ENCODE measurements at regions not wholly inside any gene's neighbourhood (a gene's known extent, or its start where the extent isn't known, plus 50 kb on each side); places are given as distances from the start of the nearest gene placed in this dataset.

DNA sequence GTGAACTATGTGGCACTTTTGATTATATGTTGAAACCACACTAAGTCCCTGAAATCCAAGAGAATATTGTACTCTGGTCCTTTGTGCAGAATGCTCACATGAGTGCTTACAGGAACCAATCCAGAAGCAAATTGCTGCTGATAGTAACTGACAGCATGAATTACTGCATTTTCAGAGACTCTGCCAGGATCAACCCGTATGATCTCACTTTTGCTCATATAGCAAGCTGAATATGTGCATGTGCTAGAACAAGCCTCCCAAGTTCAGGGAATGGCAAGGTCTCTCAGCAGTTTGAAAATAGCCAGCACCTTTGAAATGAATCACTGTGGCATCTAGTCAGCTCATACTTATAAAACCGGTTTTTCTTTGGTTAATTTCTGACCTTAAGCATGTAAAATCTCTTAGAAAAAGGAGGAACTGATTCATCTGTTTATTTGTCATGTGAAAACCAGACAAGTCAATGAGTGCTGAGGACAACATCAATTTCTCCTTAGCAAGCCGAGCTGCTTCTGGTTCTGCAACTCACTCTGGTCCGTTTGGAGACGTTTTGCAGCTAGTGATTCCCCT lies 215.7 kb upstream of the ELL2 start:
- 82% methylated on average over 5 of the region's 5 CpGs; no CpG with 5 or more reads in 1 of the 2 experiments for WGBS, 2 experiments (ENCODE audit: extremely low coverage in 1 of 2, insufficient coverage in 1 of 2, insufficient read length in 1 of 2, insufficient replicate concordance in 2 of 2, low coverage in 1 of 2, low lambda C conversion rate in 2 of 2, missing lambda C conversion rate in 1 of 2)
- H2BK12ac ChIP-seq (ENCODE audit: low read depth, low read length): no peak overlapping the region
- CTCF ChIA-PET (ENCODE audit: partially characterized antibody): interaction anchor here (0.6 kb wide), 1 partner anchor 994 kb away, joined by 5 read pairs; no protein-coding TSS in a partner anchor
- no peak overlapping the region for H3K14ac ChIP-seq (ENCODE audit: insufficient read length)
- H2BK15ac ChIP-seq (ENCODE audit: low read length): no peak overlapping the region
- H3K23ac ChIP-seq (ENCODE audit: insufficient read length): no peak overlapping the region
- H3K4ac ChIP-seq (replicated peaks; ENCODE audit: insufficient read length, low read depth, low read length): no peak overlapping the region
- H3K36me3 ChIP-seq (ENCODE audit: control insufficient read depth in 2 of 4, insufficient read depth in 4 of 4, low read length in 3 of 4): no peaks in the 10 kb centered on the region
- H4K8ac ChIP-seq (ENCODE audit: extremely low read depth, insufficient read depth, low read length): no peak overlapping the region
- H3K4me2 ChIP-seq (ENCODE audit: insufficient read depth in 1 of 2, low read depth in 2 of 2, low read length in 2 of 2): no peak overlapping the region
- no peak overlapping the region for H2BK5ac ChIP-seq (ENCODE audit: low read depth, low read length)
- H3K18ac ChIP-seq (ENCODE audit: extremely low read depth, low read length): no peak overlapping the region
- H4K5ac ChIP-seq (ENCODE audit: insufficient read length, low read depth, low read length): no peak overlapping the region
- no peak overlapping the region for H3K4me3 ChIP-seq (ENCODE audit: extremely low read depth in 1 of 4, insufficient read depth in 2 of 4, low read depth in 3 of 4, low read length in 4 of 4)
- H4K20me1 ChIP-seq (replicated peaks in 1 of 2; ENCODE audit: control insufficient read depth in 1 of 2, insufficient read depth in 2 of 2, low read length in 2 of 2): no peaks in the 10 kb centered on the region
- FAIRE-seq (no peak), DNase-seq (ENCODE audit: low read depth in 1 of 2, low spot score in 2 of 2) (no peak)
- POLR2A ChIA-PET (ENCODE audit: partially characterized antibody): no interaction called here
- H2BK120ac ChIP-seq (replicated peaks; ENCODE audit: low read depth, low read length): no peak overlapping the region
- no peaks in the 10 kb centered on the region for H3K27me3 ChIP-seq (replicated peaks in 1 of 4; ENCODE audit: control insufficient read depth in 3 of 4, extremely low read depth in 1 of 4, insufficient read depth in 3 of 4, low read length in 3 of 4)
- no peak overlapping the region for H3K9ac ChIP-seq (replicated peaks in 1 of 4; ENCODE audit: extremely low read depth in 1 of 4, low read depth in 3 of 4, low read length in 3 of 4)
- H2AK5ac ChIP-seq (ENCODE audit: low read depth, low read length): no peak overlapping the region
- H3K79me1 ChIP-seq (ENCODE audit: low read depth, low read length): no peaks in the 10 kb centered on the region
- H3K56ac ChIP-seq (replicated peaks; ENCODE audit: insufficient read length, low read depth, low read length): no peak overlapping the region
- 0 out of 2 replicates have a peak overlapping the region, but pooled peaks have one; percentile 61 for H2AFZ ChIP-seq (ENCODE audit: low read length)
- no peak overlapping the region for H2BK20ac ChIP-seq (ENCODE audit: low read length)
- H3K27ac ChIP-seq (ENCODE audit: low read depth, low read length): no peak overlapping the region
- 0 out of 2 replicates have a peak, but pooled peaks cover 2% of the 10 kb centered on the region for H3K23me2 ChIP-seq (ENCODE audit: low read depth, low read length)
- H4K91ac ChIP-seq (replicated peaks; ENCODE audit: insufficient read length, low read length): no peak overlapping the region
- no peaks in the 10 kb centered on the region for H3K9me3 ChIP-seq (ENCODE audit: insufficient read depth in 2 of 2, low read depth in 1 of 2, low read length in 1 of 2)
- H3K79me2 ChIP-seq (ENCODE audit: control insufficient read depth in 1 of 2, insufficient read depth in 2 of 2, low read length in 2 of 2): no peaks in the 10 kb centered on the region
- no peaks in the 10 kb centered on the region for H3K4me1 ChIP-seq (replicated peaks in 1 of 4; ENCODE audit: control insufficient read depth in 3 of 4, insufficient read depth in 4 of 4, low read length in 3 of 4)
- TF ChIP-seq CBX8 (IDR thresholded peaks at IDR 0.05; ENCODE audit: borderline replicate concordance, low read depth, low read length) (no peak), TBP (IDR thresholded peaks at IDR 0.05; ENCODE audit: low read depth, low read length) (no peak), EZH2 (IDR thresholded peaks at IDR 0.05; ENCODE audit: low read depth, low read length, severe bottlenecking) (no peak), KDM1A (IDR thresholded peaks at IDR 0.05; ENCODE audit: borderline replicate concordance, low read length) (no peak), SIRT6 (IDR thresholded peaks at IDR 0.05; ENCODE audit: low read length) (no peak), NRF1 (IDR thresholded peaks at IDR 0.05; ENCODE audit: low read depth, low read length) (no peak), CTBP2 (IDR thresholded peaks at IDR 0.05; ENCODE audit: borderline replicate concordance, insufficient read depth, insufficient read length, low read length) (no peak), SRF (IDR thresholded peaks at IDR 0.05; ENCODE audit: low read depth, low read length) (no peak)
- TF ChIP-seq, protein P1, sequence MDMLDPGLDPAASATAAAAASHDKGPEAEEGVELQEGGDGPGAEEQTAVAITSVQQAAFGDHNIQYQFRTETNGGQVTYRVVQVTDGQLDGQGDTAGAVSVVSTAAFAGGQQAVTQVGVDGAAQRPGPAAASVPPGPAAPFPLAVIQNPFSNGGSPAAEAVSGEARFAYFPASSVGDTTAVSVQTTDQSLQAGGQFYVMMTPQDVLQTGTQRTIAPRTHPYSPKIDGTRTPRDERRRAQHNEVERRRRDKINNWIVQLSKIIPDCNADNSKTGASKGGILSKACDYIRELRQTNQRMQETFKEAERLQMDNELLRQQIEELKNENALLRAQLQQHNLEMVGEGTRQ (IDR thresholded peaks at IDR 0.05; ENCODE audit: low read length): no peak
- TF ChIP-seq, protein P2, sequence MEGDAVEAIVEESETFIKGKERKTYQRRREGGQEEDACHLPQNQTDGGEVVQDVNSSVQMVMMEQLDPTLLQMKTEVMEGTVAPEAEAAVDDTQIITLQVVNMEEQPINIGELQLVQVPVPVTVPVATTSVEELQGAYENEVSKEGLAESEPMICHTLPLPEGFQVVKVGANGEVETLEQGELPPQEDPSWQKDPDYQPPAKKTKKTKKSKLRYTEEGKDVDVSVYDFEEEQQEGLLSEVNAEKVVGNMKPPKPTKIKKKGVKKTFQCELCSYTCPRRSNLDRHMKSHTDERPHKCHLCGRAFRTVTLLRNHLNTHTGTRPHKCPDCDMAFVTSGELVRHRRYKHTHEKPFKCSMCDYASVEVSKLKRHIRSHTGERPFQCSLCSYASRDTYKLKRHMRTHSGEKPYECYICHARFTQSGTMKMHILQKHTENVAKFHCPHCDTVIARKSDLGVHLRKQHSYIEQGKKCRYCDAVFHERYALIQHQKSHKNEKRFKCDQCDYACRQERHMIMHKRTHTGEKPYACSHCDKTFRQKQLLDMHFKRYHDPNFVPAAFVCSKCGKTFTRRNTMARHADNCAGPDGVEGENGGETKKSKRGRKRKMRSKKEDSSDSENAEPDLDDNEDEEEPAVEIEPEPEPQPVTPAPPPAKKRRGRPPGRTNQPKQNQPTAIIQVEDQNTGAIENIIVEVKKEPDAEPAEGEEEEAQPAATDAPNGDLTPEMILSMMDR (IDR thresholded peaks at IDR 0.05; ENCODE audit: control extremely low read depth in 1 of 3, insufficient read depth in 1 of 3, low read depth in 1 of 3, low read length in 3 of 3): no peak

All from H1 (cell line).